Liver (tissue), 8 donors: ENCODE measurements at regions not wholly inside any gene's neighbourhood (a gene's known extent, or its start where the extent isn't known, plus 50 kb on each side); places are given as distances from the start of the nearest gene placed in this dataset.

Source experiments
- DNase-seq: peaks from one replicate; pipeline ENCODE4 v3.0.0-alpha.2; 2017; ENCODE audit warnings: low spot score
- H3K27ac ChIP-seq, 2 donors: one replicate each; pipeline ENCODE4 v1.7.0; 2013; ENCODE audit warnings: inconsistent platforms in 2 of 2, low read length in 2 of 2, control low read depth in 1 of 2, low read depth in 1 of 2, mild to moderate bottlenecking in 1 of 2
- H3K27me3 ChIP-seq, 4 donors: one replicate each; pipeline versions ENCODE4 v1.6.1 to v1.7.0; 2013; ENCODE audit warnings: low read length in 3 of 4, inconsistent platforms in 1 of 4, mild to moderate bottlenecking in 1 of 4, moderate library complexity in 1 of 4; ENCODE audit not compliant: control insufficient read depth in 4 of 4, insufficient read depth in 4 of 4
- H3K36me3 ChIP-seq, 4 donors: one replicate each; pipeline versions ENCODE4 v1.6.1 to v1.7.0; 2013; ENCODE audit warnings: low read length in 3 of 4, mild to moderate bottlenecking in 3 of 4, low read depth in 1 of 4, moderate library complexity in 1 of 4; ENCODE audit not compliant: control insufficient read depth in 4 of 4, insufficient read depth in 3 of 4
- H3K4me1 ChIP-seq, 4 donors: one replicate each; pipeline versions ENCODE4 v1.6.1 to v1.7.0; 2013; ENCODE audit warnings: low read length in 3 of 4, mild to moderate bottlenecking in 3 of 4, moderate library complexity in 1 of 4; ENCODE audit not compliant: control insufficient read depth in 4 of 4, insufficient read depth in 4 of 4
- H3K4me3 ChIP-seq, 3 donors: one replicate each; pipeline versions ENCODE4 v1.6.1 to v1.7.0; 2013; ENCODE audit warnings: low read length in 3 of 3, control low read depth in 1 of 3, low read depth in 1 of 3, mild to moderate bottlenecking in 1 of 3
- H3K9ac ChIP-seq, 2 donors: one replicate each; pipeline ENCODE4 v1.7.0; 2013; ENCODE audit warnings: low read length in 2 of 2, mild to moderate bottlenecking in 2 of 2, moderate library complexity in 2 of 2, control low read depth in 1 of 2, low read depth in 1 of 2
- H3K9me3 ChIP-seq, 4 donors: one replicate each; pipeline versions ENCODE4 v1.6.1 to v1.7.0; 2013; ENCODE audit warnings: low read length in 3 of 4; ENCODE audit not compliant: control insufficient read depth in 4 of 4
- CTCF ChIP-seq: fragments of 150-350 bp; IDR thresholded peaks from 2 replicates; pipeline ENCODE4 v1.5.1; 2017; ENCODE audit warnings: improper control_type of control experiment, low read depth, low read length; ENCODE audit not compliant: missing input control
- GABPA ChIP-seq, 2 donors: IDR thresholded peaks in 1 of 2; conservative IDR thresholded peaks in 1 of 2; 2 replicates each; pipeline ENCODE4 v1.6.1; 2016; ENCODE audit warnings: antibody characterized with exemption in 2 of 2, mild to moderate bottlenecking in 1 of 2, moderate library complexity in 1 of 2
- HNF4A ChIP-seq, 2 donors: conservative IDR thresholded peaks; 2 replicates each; pipeline ENCODE4 v1.6.1; 2016; ENCODE audit warnings: antibody characterized with exemption in 2 of 2, mild to moderate bottlenecking in 2 of 2
- JUND ChIP-seq, 2 donors: IDR thresholded peaks; 2 replicates each; pipeline ENCODE4 v1.6.1; 2016; ENCODE audit warnings: antibody characterized with exemption in 2 of 2
- RXRA ChIP-seq, 2 donors: IDR thresholded peaks; 2 replicates each; pipeline ENCODE4 v1.6.1; 2017 to 2018; ENCODE audit warnings: antibody characterized with exemption in 2 of 2, mild to moderate bottlenecking in 1 of 2
- SP1 ChIP-seq: IDR thresholded peaks from 2 replicates; pipeline ENCODE4 v1.6.1; 2018; ENCODE audit warnings: antibody characterized with exemption, mild to moderate bottlenecking
- TAF1 ChIP-seq: conservative IDR thresholded peaks from 2 replicates; pipeline ENCODE4 v1.6.1; 2016; ENCODE audit warnings: antibody characterized with exemption, mild to moderate bottlenecking
- YY1 ChIP-seq: IDR thresholded peaks from 2 replicates; pipeline ENCODE4 v1.6.1; 2016; ENCODE audit warnings: antibody characterized with exemption, mild to moderate bottlenecking
- WGBS: extraction: QIAGEN DNeasy Blood & Tissue Kit; methylation state at CpG from one replicate; pipeline ENCODE4 v1.1.7; 2013; 5-methylcytosine and 5-hydroxymethylcytosine counted together
- TF ChIP-seq, protein P1 (sequence below): IDR thresholded peaks from 2 replicates; pipeline ENCODE4 v1.6.1; 2016; ENCODE audit warnings: antibody characterized with exemption
- TF ChIP-seq, protein P2 (sequence below): IDR thresholded peaks from 2 replicates; pipeline ENCODE4 v1.6.1; 2016; ENCODE audit warnings: antibody characterized with exemption, mild to moderate bottlenecking
- donor health status: healthy.
- donor health status: healthy.
- donor health status: healthy.
- donor health status: healthy.
- donor health status: healthy.

DNA sequence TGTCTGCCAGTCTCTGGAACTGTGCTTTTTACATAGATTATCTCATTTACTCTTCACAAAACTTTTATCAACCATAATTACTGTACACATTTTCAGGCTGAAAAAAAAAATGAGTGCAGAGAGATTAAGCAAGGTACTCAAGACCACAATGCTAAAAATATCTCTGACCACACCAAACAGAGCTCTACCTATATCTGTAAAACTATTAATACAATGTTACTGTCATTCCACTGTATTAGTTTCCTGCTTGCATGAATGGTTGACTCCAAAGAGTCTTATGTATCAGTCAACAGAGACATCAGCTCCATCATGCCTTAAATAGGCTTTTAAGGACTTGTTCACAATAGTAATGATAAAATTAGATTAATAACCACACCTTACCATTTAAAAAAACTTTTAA, 134.7 kb upstream of the CCDC150 start:
- no peak for DNase-seq
- Histone ChIP-seq H3K27me3 (no peaks in the 10 kb centered on the region), H3K9ac (no peak overlapping the region), H3K9me3 (no peaks in the 10 kb centered on the region), H3K4me3 (no peak overlapping the region), H3K36me3 (no peaks in the 10 kb centered on the region), H3K4me1 (no peaks in the 10 kb centered on the region), H3K27ac (no peak overlapping the region)
- TF ChIP-seq TAF1: no peak
- no peak for TF ChIP-seq SP1
- TF ChIP-seq JUND (IDR thresholded peaks at IDR 0.05): no peak
- TF ChIP-seq HNF4A (conservative IDR thresholded peaks at IDR 0.05): no peak
- TF ChIP-seq, protein P1, sequence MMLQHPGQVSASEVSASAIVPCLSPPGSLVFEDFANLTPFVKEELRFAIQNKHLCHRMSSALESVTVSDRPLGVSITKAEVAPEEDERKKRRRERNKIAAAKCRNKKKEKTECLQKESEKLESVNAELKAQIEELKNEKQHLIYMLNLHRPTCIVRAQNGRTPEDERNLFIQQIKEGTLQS: no peak
- TF ChIP-seq, protein P2, sequence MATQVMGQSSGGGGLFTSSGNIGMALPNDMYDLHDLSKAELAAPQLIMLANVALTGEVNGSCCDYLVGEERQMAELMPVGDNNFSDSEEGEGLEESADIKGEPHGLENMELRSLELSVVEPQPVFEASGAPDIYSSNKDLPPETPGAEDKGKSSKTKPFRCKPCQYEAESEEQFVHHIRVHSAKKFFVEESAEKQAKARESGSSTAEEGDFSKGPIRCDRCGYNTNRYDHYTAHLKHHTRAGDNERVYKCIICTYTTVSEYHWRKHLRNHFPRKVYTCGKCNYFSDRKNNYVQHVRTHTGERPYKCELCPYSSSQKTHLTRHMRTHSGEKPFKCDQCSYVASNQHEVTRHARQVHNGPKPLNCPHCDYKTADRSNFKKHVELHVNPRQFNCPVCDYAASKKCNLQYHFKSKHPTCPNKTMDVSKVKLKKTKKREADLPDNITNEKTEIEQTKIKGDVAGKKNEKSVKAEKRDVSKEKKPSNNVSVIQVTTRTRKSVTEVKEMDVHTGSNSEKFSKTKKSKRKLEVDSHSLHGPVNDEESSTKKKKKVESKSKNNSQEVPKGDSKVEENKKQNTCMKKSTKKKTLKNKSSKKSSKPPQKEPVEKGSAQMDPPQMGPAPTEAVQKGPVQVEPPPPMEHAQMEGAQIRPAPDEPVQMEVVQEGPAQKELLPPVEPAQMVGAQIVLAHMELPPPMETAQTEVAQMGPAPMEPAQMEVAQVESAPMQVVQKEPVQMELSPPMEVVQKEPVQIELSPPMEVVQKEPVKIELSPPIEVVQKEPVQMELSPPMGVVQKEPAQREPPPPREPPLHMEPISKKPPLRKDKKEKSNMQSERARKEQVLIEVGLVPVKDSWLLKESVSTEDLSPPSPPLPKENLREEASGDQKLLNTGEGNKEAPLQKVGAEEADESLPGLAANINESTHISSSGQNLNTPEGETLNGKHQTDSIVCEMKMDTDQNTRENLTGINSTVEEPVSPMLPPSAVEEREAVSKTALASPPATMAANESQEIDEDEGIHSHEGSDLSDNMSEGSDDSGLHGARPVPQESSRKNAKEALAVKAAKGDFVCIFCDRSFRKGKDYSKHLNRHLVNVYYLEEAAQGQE: no peak

- TF ChIP-seq, protein P1: no peak
- no peak for TF ChIP-seq RXRA (IDR thresholded peaks at IDR 0.05)
- TF ChIP-seq CTCF: no peak
- no peak for TF ChIP-seq YY1
- no peak for TF ChIP-seq GABPA (IDR thresholded peaks at IDR 0.05 in 1 of 2, conservative IDR thresholded peaks at IDR 0.05 in 1 of 2)
- TF ChIP-seq TAF1: no peak
- 91% methylated on average over 1 of the region's 1 CpG for WGBS
- Histone ChIP-seq H3K36me3 (no peaks in the 10 kb centered on the region), H3K27me3 (no peaks in the 10 kb centered on the region), H3K9ac (no peak overlapping the region), H3K9me3 (no peaks in the 10 kb centered on the region), H3K27ac (no peak overlapping the region), H3K4me3 (no peak overlapping the region), H3K4me1 (no peaks in the 10 kb centered on the region)
- DNase-seq: no peak
Observed at GRCh38 chr2:196510246-196510645, 129.3 kb upstream of the CCDC150 start.
